ENCODE measurements at regions not wholly inside any gene's neighbourhood (a gene's known extent, or its start where the extent isn't known, plus 50 kb on each side); places are given as distances from the start of the nearest gene placed in this dataset.
"Not testable (repeated sequence)": the region's sequence is repeated elsewhere in the genome, so short reads cannot be mapped to it uniquely, and the experiment has no call there.

GRCh38 chr6:134546962-134547645 is 229.2 kb upstream of the SGK1 start:
- no peak for DNase-seq

GRCh38 chr6:134544737-134545136 is 226.8 kb upstream of the SGK1 start:
- no peak for DNase-seq

- no peak for DNase-seq
Observed at GRCh38 chr6:134543128-134543527, 225.2 kb upstream of the SGK1 start.

GRCh38 chr6:134541001-134541400 is 223.1 kb upstream of the SGK1 start:
- DNase-seq = no peak

- DNase-seq = peak; percentile 6
Observed at GRCh38 chr6:134539865-134540323, 222.0 kb upstream of the SGK1 start.

GRCh38 chr6:134537765-134538164 is 219.9 kb upstream of the SGK1 start:
- DNase-seq = not testable (repeated sequence)

GRCh38 chr6:134537146-134537555 is 219.2 kb upstream of the SGK1 start:
- no peak for DNase-seq

GRCh38 chr6:134535831-134536230 is 217.9 kb upstream of the SGK1 start:
- no peak for DNase-seq

GRCh38 chr6:134534708-134535149 is 216.8 kb upstream of the SGK1 start:
- DNase-seq = no peak

GRCh38 chr6:134533991-134534390 is 216.1 kb upstream of the SGK1 start:
- no peak for DNase-seq

- no peak for DNase-seq
Observed at GRCh38 chr6:134532694-134533624, 215.0 kb upstream of the SGK1 start.

GRCh38 chr6:134531611-134532010 is 213.7 kb upstream of the SGK1 start:
- no peak for DNase-seq

- no peak for DNase-seq
Observed at GRCh38 chr6:134531188-134531551, 213.3 kb upstream of the SGK1 start.

GRCh38 chr6:134529921-134530320 is 212.0 kb upstream of the SGK1 start:
- DNase-seq = peak; percentile 30

GRCh38 chr6:134529305-134529704 is 211.4 kb upstream of the SGK1 start:
- DNase-seq = no peak

GRCh38 chr6:134527108-134527787 is 209.3 kb upstream of the SGK1 start:
- no peak for DNase-seq

- DNase-seq = no peak
Observed at GRCh38 chr6:134525190-134525868, 207.4 kb upstream of the SGK1 start.

- peak; percentile 5 for DNase-seq
Observed at GRCh38 chr6:134523903-134524650, 206.2 kb upstream of the SGK1 start.

GRCh38 chr6:134523051-134523450 is 205.1 kb upstream of the SGK1 start:
- DNase-seq = no peak

GRCh38 chr6:134521116-134521501 is 203.2 kb upstream of the SGK1 start:
- DNase-seq = no peak

- no peak for DNase-seq
Observed at GRCh38 chr6:134520181-134521115, 202.5 kb upstream of the SGK1 start.

Data from CD4-positive, alpha-beta T cell treated with Interleukin-17A for 1 hour (primary cell).